GM19351 (cell line): ENCODE measurements at regions not wholly inside any gene's neighbourhood (a gene's known extent, or its start where the extent isn't known, plus 50 kb on each side); places are given as distances from the start of the nearest gene placed in this dataset.

ENCODE experiments used
- ATAC-seq: cut with Tn5 transposase; IDR thresholded peaks from one replicate; pipeline ENCODE4 v1.9.1; 2021; ENCODE audit warnings: mild to moderate bottlenecking, moderate library complexity; ENCODE audit not compliant: unreplicated experiment

DNA sequence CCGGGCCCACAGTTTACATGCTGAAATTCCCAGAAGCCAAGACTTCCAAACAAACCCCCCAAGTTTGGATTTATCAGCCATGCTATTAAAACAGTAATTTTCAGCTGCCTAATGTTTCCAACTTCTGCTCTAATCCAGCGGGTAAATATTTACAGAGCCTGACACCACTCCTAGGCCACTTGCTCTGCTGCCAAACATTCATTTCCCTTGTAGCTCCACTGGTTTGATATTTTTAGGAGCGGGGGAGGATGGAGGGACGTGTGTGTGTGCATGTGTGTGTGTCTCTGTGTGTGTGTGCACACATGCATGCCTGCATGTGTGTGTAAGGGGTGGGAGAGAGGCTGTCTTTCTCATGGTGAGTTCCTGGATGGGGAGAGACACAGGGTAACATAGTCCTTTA, 115.7 kb upstream of the PJA1 start:
- no peak for ATAC-seq

DNA sequence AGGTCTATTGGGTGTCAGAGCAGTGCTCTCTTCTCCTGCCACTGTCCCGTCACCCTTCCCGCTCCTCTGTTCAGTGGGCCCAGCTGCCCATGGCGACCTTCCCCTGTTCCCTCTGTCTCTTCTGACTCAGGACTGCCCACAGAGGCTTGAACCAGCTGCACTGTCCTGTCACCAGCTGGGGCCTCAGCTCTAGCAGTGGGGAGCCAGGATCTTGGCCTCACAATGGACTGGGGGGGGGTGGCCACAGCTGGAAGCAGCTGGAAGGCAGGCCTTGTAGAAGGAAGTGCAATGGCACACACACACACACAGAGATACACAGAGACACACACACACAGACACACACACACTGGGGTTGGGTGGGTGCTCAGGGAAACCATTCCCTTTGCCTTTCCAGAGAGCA, 114.0 kb upstream of the PJA1 start:
- no peak for ATAC-seq

DNA sequence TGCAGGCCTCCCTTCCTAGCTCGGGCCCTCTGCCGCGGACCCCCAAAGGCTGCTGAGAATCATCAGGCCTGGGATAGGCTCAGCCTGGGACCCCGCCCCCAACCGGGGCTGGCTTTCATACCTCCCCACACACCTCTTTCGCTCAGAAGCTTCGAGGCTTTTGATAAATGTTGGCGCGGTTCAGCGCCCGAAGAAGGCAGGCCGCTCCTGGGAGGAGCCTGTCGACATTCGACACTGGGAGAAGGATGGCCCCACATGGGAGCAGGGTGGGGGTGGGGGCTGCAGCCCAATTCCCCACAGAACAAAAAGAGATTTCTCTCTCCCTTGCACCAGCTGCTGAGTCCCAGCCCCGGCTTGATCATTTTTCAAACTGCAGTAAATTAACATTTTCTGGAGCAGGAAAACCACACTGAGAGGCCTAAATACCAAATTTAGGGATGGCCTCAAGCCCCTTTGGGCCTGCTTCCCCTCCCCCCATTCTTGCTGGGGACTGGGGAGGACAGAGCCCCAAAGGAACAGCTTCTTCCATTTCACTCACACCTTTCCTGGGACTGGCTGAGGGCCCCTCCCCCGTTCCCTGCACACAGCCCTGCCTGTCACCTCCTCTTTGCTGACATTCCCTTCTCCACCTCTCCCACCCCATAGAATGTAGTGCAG, 112.9 kb upstream of the PJA1 start:
- ATAC-seq: no peak

DNA sequence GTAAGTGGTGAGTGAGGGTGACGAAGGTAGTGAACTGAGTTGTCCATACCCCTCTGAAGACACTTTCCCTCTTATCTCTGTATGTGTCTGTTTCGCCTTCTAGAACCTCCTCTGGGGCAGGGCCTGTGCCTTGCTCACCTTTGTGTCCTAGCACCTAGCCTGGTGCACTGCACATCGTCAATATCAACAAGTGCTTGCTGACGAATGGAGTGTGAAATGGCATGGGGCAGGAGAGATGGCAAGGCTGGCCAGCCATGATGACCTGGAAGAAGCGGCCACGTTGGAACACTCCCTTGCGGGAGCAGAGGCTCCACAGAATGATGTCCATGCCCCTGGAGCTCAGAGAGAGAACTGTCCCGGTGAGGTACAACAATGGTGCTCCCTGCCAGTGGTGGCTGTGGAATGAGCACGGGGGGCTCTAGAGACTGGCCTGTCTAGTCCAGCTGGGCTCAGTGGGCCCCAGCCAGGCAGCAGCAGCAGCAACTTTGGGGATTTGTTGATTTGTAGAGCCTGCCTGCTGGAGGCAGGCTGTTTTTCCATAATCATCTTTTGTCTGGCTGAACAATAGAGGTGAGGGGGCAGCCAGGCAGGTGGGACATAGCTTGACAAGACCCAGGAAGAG, 112.2 kb upstream of the PJA1 start:
- no peak for ATAC-seq

DNA sequence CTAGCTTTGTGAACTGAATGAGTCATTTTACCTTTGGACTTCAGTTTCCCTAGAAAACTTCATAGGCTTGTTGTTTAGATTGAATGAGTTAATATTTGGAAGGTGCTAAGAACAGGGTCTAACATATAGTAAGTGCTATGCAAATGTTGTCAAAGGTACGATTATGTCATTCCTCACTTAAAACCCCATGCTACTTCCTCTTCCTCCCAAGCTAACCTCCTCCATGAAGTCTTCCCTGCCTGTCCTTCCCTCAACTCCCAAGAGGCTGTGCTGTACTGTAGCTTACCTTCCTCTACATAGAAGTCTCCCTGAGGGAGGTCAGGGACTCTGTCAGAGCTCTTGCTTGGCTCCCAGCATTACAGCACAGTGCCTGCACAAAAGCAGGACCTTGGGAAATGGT, 103.4 kb upstream of the PJA1 start:
- ATAC-seq: no peak

DNA sequence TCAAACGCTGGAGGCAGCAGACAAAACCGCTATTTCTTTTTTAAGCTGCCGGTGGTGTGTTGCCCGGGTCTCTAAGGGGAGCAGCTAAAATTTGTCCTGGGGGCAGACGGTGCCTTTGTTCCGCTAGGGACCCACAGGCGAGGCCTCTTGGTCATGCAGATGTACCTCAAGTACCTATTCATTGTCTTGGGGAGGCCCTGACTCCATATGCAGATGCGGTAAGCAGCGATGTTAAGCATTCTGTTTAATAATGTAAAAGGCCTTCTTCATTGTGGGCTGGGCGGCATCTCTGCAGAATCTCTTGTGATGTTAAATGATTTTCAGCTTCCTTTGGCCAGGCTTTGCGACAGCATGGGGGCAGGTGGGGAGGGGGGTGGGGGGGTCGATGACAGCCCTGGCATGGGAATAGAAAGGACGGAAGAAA, 98.9 kb upstream of the PJA1 start:
- no peak for ATAC-seq

DNA sequence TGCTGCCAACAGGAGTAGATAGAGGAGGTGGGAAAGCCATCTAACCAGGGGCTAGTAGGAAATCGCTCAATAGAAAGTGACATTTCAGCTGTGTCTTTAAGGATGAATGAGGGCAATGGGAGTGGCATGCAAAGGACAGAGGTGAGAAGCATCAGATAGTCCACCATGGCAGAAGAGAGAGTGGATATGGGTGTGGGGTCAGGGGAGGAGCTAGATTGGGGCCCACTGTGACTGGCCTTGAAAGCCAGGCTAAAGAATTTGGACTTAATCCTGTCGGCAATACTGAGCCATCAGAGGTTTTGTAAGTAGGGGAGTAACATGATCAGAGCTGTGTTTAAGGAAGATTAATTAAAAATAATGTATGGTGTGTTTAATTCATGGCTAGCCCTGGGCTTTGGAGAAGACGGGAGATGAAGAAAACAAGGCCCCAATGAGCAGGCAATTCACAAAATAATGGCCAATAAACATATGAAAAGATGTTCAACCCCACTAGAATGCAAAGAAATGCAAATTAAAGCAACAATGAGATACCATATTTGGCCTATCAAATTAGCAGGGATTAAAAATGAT, 98.1 kb upstream of the PJA1 start:
- no peak for ATAC-seq

DNA sequence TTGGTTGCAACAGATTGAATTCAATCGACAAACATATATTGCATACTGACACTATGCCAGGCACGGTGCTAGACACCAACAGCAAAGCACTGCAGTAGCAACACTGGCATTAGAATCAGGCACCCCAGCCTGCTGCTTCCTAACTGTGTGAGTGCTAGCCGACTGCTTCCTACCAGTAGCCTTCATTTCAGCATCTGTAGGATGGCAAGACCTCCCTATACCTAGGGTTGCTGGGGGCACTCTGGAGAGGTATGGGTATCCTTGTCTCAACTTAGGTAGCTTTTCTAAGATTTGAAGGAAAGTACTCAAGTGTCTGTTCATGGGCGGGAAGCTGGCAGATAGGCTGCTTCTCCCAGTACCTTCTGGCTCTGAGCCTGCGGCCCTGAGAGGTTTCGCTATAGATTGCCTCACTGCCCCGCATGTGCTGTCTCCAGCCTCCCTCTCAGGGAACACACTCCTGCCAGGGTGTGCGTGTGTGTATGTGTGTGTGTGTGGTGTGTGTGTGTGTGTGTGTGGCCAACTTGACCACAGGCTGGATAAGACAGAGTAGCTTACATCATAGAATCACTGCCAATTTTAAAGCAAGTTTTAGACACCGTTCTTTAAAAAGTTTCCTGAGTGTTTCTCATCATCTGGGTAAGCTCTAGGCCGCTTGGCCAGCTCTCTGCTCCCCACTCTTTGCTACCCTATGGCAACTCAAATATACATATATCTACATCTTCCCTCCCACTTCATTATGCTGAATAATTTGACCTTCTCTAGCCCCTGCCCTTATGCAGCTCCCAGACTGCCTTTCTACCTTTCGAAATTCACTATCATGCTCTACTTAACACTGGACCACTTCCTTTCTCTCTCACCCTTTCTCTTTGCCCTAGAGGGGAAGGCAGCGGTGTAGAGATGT, 97.0 kb upstream of the PJA1 start:
- no peak for ATAC-seq

DNA sequence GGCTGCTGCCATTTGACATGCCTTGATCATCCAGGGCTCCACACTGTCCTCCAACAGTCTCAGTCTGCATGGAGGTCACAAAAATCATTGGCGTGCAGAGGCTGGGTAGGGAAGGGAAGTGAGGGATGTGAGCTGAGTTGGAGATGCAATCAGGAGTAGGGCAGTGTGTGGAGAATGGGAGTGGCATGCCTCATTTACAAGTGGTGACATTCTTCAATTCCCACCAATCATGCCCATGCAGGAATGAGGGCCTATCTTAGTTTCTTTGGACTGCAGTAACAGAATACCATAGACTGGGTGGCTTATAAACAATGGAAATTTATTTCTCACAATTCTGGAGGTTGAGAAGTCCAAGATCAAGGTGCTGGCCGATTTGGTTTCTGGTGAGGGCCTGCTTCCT, 94.9 kb upstream of the PJA1 start:
- no peak for ATAC-seq

DNA sequence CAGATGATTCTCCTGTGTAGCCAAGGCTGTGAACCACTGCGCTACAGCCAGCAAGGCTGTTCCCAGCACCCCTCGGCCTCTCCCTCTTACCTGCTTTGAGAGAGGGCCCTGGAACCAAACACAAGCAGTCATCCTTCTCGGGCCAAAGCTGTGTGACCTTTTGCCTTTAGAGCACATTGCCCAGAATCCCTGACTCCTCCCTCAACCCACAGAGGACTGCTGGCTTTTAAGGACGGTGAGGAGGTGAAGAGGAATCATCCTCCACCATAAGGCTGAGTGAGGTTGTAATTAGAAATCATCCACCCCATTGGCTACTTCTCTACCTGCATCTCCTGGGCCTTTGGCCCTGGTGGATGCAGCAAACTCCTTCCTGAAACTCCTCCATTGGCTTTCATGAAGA, 93.6 kb upstream of the PJA1 start:
- no peak for ATAC-seq

DNA sequence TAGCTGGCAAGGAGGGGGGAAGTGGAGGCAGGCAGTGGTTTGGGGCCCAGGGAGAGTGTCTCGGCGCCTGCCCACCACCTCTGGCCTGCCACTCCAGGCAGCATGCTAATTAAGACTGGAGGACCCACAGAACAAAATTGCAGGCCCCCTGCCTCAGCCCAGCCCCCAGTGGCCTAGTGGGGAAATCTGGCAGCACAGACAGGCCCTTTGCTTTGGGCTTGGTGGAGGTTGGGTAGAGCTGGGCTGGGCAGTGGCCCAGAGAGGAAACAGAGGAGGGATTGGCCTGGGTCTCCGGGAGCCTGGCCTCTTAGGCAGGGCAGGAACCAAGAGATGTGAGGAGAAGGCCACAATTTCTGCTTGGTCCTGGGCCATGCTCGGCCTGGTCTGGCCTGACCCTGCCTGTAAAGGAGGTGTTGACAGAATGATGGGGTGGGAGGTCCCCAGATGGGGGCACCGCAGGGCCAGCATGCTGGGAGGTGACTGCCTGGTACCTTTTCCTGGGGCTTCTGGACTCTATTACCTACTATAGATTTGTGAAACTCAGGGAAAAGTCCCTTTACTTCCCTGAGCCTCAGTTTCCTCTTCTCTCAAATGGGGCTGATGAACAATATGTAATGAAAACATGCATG, 92.4 kb upstream of the PJA1 start:
- ATAC-seq: no peak

DNA sequence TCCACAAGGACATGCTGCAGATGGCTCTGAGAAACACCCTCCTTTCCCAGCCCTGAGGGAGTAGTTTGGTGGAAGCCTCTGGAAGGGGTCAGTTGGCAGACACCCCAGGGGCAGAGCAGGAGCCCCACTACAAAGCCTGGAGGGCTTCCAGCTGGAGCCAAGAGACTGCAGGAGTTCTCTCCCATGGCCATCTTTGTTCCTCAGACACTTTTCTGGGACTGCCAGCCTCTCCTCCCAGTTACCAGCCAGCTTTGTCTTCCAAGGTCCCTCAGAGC, 91.0 kb upstream of the PJA1 start:
- ATAC-seq: no peak

DNA sequence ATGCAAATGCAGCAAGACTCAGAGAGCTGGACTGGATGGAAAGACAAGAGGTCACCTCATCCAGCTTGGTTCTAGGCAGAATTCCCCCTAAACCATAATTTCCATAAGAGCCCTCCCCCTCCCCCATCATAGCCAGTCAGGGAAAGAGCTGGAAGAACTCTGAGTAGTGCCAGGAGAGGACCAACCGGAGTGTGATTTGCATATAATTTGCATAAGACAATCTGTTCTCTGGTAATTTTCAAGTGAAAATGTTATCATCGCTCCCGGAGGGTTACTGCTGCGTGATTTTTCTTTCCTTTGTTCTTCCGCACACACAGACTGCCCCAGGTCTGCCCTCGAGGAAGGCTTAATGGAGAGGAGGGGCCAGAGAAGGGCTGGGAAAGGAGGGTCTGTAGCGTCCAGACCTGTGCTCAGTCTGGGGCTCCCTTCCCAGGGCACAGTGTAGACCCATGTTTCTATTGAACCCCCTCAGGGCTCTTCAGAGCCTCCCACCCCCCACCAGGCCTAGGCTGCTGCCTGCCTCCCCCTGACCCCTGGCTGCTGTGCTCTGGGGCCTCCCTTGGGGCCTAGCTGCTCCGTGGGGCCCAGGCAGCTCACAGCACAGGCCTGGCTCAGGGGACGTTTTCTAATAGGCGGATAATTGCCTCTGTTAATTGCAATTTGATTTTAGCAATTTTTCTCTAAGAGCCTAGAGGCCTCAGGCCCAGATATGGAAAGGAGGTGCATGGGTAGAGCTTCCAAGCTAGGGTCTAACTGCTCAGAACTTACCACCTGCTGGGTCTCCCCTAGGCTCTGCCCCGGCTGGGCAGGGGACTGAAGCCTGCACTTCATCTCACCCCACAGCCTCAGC, 90.4 kb upstream of the PJA1 start:
- no peak for ATAC-seq

DNA sequence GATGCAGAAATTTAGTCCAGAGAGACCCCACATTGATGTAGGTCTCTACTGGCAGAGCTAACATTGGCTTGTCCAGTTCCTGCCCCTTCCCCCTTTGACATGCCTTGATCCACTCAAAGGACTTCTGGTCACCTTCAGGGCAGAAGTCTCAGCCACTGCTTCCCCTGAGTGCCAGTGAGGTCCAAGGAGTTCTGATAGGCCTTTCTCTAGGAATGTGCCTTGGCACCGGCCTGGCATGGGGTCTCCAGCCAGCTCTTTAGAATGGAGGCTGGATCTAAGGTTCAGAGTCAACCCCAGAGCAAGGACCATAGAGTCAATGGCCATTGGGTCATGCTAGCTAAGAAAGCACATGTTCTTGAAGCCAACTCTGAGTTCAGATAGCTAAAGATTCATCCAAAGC, 88.6 kb upstream of the PJA1 start:
- ATAC-seq: no peak

DNA sequence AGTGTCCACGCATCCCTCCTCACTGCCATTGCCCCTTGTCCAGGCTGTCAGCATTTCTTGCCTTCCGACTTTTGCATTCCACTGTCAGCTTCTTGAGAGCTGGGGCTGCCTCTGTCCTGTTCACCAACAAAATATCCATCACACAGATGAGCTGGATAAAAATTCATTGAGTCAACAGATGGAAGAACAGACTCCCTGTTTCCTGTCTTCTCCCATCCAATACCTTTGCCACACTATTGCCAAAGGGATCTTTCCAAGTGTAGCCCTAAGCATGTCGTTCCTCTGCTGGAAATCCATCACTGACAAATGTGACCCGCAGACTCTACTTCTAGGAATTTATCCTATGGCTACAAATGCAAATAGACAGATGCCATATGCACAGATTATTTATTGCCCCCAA, 78.0 kb upstream of the PJA1 start:
- no peak for ATAC-seq

DNA sequence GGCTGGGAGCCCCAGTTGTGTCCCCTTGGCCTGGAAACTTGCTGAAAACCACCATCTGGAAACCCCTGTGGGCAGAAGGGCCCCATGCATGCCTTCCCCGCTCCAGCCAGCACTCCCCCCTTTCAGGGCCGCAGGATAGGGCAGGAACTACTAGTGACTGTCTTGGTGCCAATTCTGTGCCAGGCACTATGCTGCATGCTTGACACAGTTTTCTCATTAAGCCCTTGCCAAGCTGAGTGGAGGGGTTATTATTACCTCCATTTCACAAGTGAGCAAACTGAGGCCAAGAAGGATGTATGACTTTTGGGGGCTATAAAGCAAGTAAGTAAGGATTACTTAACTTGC, 73.6 kb upstream of the PJA1 start:
- ATAC-seq: no peak

DNA sequence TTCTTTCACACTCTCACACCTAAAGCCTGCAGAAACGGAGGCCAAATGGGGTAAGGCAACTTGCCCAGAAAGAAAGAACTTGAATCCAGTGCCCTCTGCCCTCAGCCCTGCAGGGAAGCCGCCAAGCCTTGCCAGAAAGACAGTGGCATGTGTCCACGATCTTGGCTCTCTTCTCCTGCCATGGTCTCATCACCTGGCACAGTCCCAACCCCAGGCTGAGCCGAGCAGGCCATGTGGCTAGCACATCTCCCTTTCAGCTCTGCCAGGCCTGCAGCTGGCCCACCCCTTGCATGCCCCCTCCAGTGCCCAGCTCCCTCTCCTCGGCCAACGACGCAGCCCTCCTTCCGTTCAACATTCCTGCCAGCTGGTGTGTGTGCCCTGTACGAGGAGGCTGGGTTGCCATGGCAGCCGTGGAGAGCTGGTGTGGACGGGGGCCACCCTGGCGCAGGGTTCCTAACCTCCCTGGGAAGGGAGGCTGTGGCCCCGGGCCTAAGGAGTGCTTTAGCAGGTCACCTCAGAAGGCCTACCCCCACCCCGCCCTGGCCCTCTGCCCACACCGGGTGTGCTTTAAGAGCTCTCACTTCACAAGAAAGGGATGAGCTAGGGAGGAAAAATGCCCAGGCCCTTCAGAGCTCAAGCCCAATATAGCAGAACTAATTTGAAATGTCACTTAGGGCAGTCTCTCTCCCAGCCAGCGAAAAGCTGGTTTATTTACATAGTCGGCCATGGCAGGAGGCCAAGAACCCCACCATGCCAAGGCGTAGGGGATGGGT, 73.0 kb upstream of the PJA1 start:
- no peak for ATAC-seq

DNA sequence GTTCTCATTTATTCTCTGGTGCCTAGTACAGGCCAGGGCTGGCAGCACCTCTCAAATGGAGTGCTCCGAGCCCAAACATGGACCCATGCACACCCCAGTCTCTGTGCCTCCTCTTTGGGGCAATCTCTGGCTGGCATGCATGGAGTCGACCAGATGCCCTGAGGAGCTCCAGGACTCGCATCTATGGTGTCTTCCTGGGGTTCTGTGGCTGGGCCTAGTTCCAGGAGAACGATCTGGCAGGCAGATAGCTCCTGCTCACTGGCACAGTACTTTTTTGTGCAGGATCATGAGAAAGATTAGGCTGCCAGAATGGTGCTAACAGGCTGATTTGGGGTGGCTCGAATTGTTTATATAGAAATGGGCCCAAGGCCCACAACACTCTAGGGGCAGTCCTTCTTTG, 72.0 kb upstream of the PJA1 start:
- ATAC-seq: no peak

DNA sequence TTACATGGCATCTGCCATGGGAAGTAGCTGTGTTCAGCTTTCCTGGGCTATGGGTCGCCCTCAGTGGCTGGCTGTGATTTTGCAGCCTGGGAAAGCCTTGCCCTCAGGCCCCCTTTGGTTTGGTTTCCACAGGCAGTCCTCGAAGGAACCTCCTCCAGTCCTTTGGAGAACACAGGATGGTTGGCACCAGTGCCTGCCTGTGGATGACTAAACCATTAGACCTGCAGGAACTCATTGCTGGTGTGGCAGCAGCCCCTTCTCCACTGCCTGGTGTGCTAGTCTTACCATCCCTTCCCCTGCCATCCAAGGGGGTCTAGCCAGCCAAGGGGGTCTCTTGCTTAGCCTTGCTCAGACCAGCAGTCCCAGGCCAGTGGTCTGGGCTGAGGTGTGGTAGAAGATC, 71.4 kb upstream of the PJA1 start:
- no peak for ATAC-seq

DNA sequence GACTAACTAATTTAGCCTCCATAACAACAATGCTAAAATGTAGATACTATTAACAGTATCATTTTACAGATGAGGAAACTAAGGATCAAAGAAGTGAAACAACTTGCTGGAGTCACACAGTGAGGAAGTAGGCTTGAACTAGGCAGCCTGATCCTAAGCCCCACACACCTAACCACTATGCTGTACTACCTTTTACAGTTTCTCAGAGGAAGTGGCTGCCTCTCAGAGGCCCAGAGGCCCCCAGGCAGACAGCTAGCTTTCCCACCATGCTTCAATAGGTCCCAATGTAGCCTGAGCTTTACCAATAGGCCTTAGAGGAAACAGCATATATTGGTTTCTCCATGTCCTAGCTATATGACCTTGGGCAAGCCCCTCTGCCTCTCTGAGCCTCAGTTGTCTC, 69.4 kb upstream of the PJA1 start:
- ATAC-seq: no peak
